HUES6 (cell line): ENCODE measurements at regions not wholly inside any gene's neighbourhood (a gene's known extent, or its start where the extent isn't known, plus 50 kb on each side); places are given as distances from the start of the nearest gene placed in this dataset.

ENCODE experiments used
- H3K27ac ChIP-seq: 2 replicates; pipeline ENCODE4 v1.7.0; 2013; ENCODE audit warnings: low read depth, mild to moderate bottlenecking, low read length, inconsistent platforms
- H3K27me3 ChIP-seq: 2 replicates; pipeline ENCODE4 v1.6.1; 2013; ENCODE audit warnings: low read length; ENCODE audit not compliant: control insufficient read depth, insufficient read depth
- H3K36me3 ChIP-seq: 2 replicates; pipeline ENCODE4 v1.6.1; 2013; ENCODE audit warnings: low read length; ENCODE audit not compliant: control insufficient read depth, insufficient read depth
- H3K4me1 ChIP-seq: 2 replicates; pipeline ENCODE4 v1.6.1; 2013; ENCODE audit warnings: low read length; ENCODE audit not compliant: control insufficient read depth, insufficient read depth
- H3K4me3 ChIP-seq: 2 replicates; pipeline ENCODE4 v1.5.1; 2013; ENCODE audit warnings: low read depth, low read length
- H3K9ac ChIP-seq: one replicate; pipeline ENCODE4 v1.6.1; 2013; ENCODE audit warnings: mild to moderate bottlenecking, low read length
- H3K9me3 ChIP-seq: 2 replicates; pipeline ENCODE4 v1.6.1; 2013; ENCODE audit warnings: low read depth, low read length; ENCODE audit not compliant: control insufficient read depth, insufficient read depth

GRCh38 chr18:78901923-78902794 lies 77.5 kb upstream of the SALL3 start:
- Histone ChIP-seq H3K4me3 (no peak overlapping the region), H3K27me3 (no peaks in the 10 kb centered on the region), H3K4me1 (peaks cover 3% of the 10 kb centered on the region; the same call in 1 of the 2 replicates), H3K36me3 (no peaks in the 10 kb centered on the region), H3K27ac (no peak overlapping the region), H3K9me3 (peaks cover 9% of the 10 kb centered on the region), H3K9ac (no peak overlapping the region)

- H3K27me3 ChIP-seq = no peaks in the 10 kb centered on the region
- H3K27ac ChIP-seq = no peak overlapping the region
- no peak overlapping the region for H3K9ac ChIP-seq
- H3K9me3 ChIP-seq = peaks cover 9% of the 10 kb centered on the region
- no peaks in the 10 kb centered on the region for H3K36me3 ChIP-seq
- peaks cover 3% of the 10 kb centered on the region; the same call in 1 of the 2 replicates for H3K4me1 ChIP-seq
- no peak overlapping the region for H3K4me3 ChIP-seq
Observed at GRCh38 chr18:78902795-78903435, 76.7 kb upstream of the SALL3 start.

GRCh38 chr18:78903436-78904178 lies 76.0 kb upstream of the SALL3 start:
- Histone ChIP-seq H3K27me3 (no peaks in the 10 kb centered on the region), H3K4me3 (no peak overlapping the region), H3K27ac (no peak overlapping the region)

GRCh38 chr18:78904179-78904531 lies 75.5 kb upstream of the SALL3 start:
- Histone ChIP-seq H3K4me3 (no peak overlapping the region), H3K4me1 (peaks cover 3% of the 10 kb centered on the region; the same call in 1 of the 2 replicates), H3K9ac (no peak overlapping the region), H3K27ac (no peak overlapping the region), H3K36me3 (no peaks in the 10 kb centered on the region), H3K9me3 (no peaks in the 10 kb centered on the region), H3K27me3 (no peaks in the 10 kb centered on the region)

More at GRCh38 chr18:78903436-78904178, 76.0 kb upstream of the SALL3 start:
- Histone ChIP-seq H3K4me1 (peaks cover 3% of the 10 kb centered on the region; the same call in 1 of the 2 replicates), H3K36me3 (no peaks in the 10 kb centered on the region), H3K9me3 (peaks cover 4% of the 10 kb centered on the region), H3K9ac (no peak overlapping the region)

DNA sequence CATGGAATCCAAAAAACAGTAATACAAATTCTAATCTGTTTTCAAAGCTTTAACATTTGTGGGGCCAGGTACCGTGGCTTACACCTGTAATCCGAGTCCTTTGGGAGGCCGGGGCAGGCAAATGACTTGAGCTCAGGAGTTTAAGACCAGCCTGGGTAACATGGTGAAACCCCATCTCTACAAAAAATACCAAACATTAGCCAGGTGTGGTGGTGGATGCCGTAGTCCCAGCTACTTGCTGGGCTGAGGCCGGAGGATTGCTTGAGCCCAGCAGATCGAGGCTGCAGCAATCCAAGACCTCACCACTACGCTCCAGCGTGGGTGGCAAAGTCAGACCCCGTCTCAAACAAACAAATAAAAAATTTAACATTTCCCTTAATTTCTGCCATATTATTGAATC lies 74.3 kb upstream of the SALL3 start:
- Histone ChIP-seq H3K9me3 (no peaks in the 10 kb centered on the region), H3K4me3 (no peak overlapping the region), H3K9ac (no peak overlapping the region), H3K4me1 (peaks cover 3% of the 10 kb centered on the region; the same call in 1 of the 2 replicates), H3K27ac (no peak overlapping the region), H3K27me3 (no peaks in the 10 kb centered on the region), H3K36me3 (no peaks in the 10 kb centered on the region)

DNA sequence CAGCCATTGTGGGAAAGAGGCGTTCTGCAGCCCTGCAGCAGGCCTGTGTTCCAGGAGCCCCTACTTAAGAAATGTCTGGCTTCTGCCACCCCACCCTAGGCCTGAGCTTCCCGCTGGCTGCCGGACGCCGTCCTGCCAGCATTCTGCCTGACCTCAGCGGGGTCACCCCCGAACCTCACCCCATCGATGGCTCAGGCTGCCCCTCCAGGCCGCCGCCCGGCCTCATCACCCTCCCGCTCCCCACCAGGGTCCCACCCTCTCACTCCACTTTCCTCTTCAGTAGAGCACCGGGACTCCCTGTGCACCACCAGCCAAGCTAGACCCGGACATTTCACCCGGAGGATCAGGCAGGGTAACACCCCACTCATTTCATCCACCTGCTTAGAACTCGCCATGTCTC lies 73.6 kb upstream of the SALL3 start:
- Histone ChIP-seq H3K27ac (no peak overlapping the region), H3K27me3 (no peaks in the 10 kb centered on the region), H3K9ac (no peak overlapping the region), H3K36me3 (no peaks in the 10 kb centered on the region), H3K4me1 (peaks cover 3% of the 10 kb centered on the region; the same call in 1 of the 2 replicates), H3K4me3 (no peak overlapping the region), H3K9me3 (no peaks in the 10 kb centered on the region)

DNA sequence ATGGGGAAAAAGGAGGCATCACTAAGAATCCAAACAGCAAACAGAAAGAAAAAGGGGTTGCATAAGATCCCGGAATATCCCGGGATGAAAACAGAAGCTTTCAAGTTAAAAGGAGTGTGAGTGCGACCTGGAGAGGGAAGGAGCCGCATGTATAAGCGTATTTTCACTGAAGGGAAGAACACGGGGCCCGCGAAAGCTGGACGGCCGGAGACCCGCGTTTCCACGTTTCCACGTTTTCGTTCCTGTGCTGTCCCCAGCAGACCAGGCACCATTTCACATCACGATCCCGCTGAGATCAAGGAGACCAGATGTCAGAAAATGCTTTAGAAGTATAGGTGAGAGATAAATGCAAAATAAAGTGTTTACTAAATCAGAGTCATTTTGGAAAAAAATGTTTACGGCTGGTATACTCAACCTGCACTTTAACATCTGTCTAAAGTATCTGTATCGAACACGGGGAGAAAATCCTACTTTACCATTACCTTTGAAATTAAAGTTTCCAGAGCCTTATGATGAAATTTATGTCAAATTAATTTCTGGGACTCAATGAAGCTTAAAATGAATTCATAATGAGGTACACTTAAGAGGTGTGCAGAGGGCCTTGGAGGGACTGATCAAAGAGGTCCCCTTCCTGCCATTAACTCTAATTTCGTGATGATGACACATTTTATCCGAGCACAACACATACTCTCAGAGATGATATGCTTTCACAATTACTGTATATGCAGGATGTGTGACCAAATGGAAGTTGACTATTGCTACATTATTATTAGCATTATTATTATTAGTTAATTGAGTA lies 71.0 kb upstream of the SALL3 start:
- Histone ChIP-seq H3K27me3 (no peaks in the 10 kb centered on the region), H3K9ac (no peak overlapping the region), H3K9me3 (no peaks in the 10 kb centered on the region), H3K27ac (no peak overlapping the region), H3K4me3 (no peak overlapping the region), H3K4me1 (peaks cover 2% of the 10 kb centered on the region; the same call in 1 of the 2 replicates), H3K36me3 (no peaks in the 10 kb centered on the region)

DNA sequence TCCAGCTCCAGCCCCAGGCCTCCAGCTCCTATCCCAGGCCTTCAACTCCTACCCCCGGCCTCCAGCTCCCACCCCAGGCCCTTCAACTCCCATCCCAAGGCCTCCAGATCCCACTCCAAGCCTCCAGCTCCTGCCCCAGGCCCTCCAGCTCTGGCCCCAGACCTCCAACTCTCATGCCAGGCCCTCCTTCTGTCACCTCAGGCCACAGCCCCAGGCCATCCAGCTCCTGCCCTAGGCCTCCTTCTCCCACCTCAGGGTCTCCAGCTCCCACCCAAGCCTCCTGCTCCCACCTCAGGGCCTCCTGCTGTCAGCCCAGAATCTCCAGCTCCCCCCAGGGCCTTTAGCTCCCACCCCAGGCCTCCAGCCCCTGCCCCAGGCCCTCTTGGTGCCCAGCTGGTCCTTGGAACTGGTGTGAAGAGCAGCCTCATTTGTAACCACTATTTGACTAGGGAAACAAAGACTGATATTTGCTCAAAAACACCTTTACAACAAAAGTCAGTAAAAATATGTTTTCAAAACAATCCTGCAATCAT lies 67.8 kb upstream of the SALL3 start:
- no peaks in the 10 kb centered on the region for H3K36me3 ChIP-seq
- H3K9ac ChIP-seq = no peak overlapping the region
- H3K9me3 ChIP-seq = no peaks in the 10 kb centered on the region
- no peak overlapping the region for H3K27ac ChIP-seq
- no peaks in the 10 kb centered on the region for H3K27me3 ChIP-seq
- H3K4me1 ChIP-seq = no peaks in the 10 kb centered on the region
- H3K4me3 ChIP-seq = no peak overlapping the region

- no peaks in the 10 kb centered on the region for H3K27me3 ChIP-seq
- H3K9ac ChIP-seq = no peak overlapping the region
- H3K27ac ChIP-seq = no peak overlapping the region
- H3K9me3 ChIP-seq = no peaks in the 10 kb centered on the region
- H3K4me1 ChIP-seq = no peaks in the 10 kb centered on the region
- no peak overlapping the region for H3K4me3 ChIP-seq
- no peaks in the 10 kb centered on the region for H3K36me3 ChIP-seq
Observed at GRCh38 chr18:78912336-78912735, 67.3 kb upstream of the SALL3 start.

- Histone ChIP-seq H3K9ac (no peak overlapping the region), H3K4me3 (no peak overlapping the region), H3K9me3 (no peaks in the 10 kb centered on the region), H3K4me1 (no peaks in the 10 kb centered on the region), H3K36me3 (no peaks in the 10 kb centered on the region), H3K27ac (no peak overlapping the region), H3K27me3 (no peaks in the 10 kb centered on the region)
Observed at GRCh38 chr18:78912844-78913243, 66.8 kb upstream of the SALL3 start.
